GM12865 (cell line): ENCODE measurements at regions not wholly inside any gene's neighbourhood (a gene's known extent, or its start where the extent isn't known, plus 50 kb on each side); places are given as distances from the start of the nearest gene placed in this dataset.

Source experiments
- DNase-seq: peaks from one replicate; pipeline ENCODE4 v3.0.0; 2010; ENCODE audit warnings: low read depth
- H3K4me3 ChIP-seq: 2 replicates; pipeline ENCODE4 v1.5.1; 2011; ENCODE audit warnings: mild to moderate bottlenecking, low read depth, low read length, control low read depth
- TF ChIP-seq, protein P1 (sequence below): IDR thresholded peaks from 2 replicates; pipeline ENCODE4 v1.5.1; 2011; ENCODE audit warnings: low read length, control low read depth, low read depth, inconsistent platforms; ENCODE audit not compliant: insufficient read depth; ENCODE audit errors: missing control alignments

DNA sequence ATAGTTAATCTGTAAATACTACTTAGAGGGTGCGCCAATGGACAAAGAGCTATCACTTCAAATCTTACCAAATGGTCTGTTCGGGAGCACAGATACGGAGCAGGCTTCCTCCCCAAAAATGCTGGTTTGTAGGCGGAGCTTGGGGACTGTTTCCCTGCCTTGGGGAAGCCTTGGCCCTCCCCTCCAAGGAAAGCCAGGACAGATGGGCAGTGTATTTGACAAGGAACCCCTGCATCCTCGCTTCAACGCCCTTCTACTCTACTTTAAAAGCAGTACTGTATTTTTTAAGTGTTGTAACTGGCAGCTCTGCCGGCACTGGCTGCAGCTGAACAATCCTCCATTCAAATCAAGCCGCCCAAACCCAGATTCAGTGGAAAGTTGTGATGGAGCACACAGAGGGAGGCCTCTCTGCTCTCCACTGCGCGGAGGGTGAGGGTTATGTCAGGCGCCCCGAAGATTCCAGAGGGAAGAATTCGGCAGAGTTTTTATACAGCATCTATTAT lies 83.1 kb upstream of the FNDC3B start:
- DNase-seq: no peak
- no peak overlapping the region for H3K4me3 ChIP-seq
- TF ChIP-seq, protein P1, sequence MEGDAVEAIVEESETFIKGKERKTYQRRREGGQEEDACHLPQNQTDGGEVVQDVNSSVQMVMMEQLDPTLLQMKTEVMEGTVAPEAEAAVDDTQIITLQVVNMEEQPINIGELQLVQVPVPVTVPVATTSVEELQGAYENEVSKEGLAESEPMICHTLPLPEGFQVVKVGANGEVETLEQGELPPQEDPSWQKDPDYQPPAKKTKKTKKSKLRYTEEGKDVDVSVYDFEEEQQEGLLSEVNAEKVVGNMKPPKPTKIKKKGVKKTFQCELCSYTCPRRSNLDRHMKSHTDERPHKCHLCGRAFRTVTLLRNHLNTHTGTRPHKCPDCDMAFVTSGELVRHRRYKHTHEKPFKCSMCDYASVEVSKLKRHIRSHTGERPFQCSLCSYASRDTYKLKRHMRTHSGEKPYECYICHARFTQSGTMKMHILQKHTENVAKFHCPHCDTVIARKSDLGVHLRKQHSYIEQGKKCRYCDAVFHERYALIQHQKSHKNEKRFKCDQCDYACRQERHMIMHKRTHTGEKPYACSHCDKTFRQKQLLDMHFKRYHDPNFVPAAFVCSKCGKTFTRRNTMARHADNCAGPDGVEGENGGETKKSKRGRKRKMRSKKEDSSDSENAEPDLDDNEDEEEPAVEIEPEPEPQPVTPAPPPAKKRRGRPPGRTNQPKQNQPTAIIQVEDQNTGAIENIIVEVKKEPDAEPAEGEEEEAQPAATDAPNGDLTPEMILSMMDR: no peak

DNA sequence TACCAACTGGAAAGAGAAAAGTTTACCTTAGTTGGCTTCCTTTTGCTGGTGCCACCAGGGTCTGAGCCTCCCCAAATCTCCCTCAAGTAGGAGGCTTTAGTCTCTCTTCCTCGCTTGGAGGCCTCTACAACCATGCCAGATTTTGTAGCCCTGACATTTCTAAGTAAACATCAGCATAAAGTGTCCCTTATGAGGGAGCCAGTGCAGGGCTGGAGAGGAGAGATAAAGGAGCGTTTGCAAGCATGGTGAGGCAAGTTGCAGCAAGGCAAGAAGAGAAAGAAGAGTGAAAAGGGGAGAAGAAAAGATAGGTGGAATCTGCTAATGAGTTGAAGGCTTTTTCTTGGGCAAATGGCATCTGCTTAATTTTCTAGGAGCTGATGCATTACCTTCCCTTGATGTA lies 82.7 kb upstream of the FNDC3B start:
- H3K4me3 ChIP-seq: no peak overlapping the region
- no peak for DNase-seq
- TF ChIP-seq, protein P1: no peak

DNA sequence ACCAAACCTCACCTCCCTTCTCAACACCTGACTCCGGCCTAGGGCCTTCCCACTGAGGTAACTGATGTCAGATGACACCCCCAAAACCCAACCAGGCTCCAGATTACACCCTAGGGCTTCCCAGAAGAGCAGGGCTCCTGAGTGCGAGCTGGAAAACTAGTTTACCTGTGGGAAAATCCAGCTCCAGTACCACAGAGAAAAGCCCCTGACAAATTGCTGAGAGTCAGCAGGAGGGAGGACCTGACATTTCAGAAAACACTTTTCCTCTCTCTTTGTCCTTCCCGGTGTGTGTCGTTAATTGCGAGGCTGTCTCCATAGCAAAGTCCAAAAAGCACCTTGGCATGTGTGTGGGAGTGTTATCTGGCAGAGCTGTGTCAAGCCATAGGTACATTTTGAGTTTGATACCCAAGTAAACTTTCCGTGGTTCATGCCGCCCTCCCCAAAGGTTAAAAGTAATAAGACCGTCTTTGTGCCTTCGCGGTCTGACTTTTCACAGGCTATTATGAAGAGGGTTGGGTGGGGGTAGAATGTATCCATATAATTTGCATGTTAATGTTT lies 79.8 kb upstream of the FNDC3B start:
- TF ChIP-seq, protein P1: no peak
- H3K4me3 ChIP-seq: no peak overlapping the region
- DNase-seq: no peak

DNA sequence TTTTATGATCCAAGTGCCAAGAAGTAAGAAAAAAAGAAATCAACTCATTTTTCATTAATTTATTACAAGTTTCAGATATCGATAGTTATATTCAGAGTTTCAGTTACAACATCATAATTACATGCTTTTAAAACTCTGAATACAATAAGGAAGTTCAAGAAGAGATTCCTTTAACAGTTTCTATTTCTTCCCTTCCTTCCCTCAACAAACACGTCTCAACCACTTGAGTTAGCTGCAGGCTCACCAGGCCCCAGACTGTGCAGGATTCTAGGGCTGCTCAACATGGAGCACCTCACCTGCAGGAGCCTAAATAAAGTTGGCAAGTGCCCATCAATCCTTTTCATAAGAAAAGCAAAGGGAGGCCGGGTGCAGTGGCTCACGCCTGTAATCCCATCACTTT lies 79.2 kb upstream of the FNDC3B start:
- TF ChIP-seq, protein P1: no peak
- no peak for DNase-seq
- no peak overlapping the region for H3K4me3 ChIP-seq

DNA sequence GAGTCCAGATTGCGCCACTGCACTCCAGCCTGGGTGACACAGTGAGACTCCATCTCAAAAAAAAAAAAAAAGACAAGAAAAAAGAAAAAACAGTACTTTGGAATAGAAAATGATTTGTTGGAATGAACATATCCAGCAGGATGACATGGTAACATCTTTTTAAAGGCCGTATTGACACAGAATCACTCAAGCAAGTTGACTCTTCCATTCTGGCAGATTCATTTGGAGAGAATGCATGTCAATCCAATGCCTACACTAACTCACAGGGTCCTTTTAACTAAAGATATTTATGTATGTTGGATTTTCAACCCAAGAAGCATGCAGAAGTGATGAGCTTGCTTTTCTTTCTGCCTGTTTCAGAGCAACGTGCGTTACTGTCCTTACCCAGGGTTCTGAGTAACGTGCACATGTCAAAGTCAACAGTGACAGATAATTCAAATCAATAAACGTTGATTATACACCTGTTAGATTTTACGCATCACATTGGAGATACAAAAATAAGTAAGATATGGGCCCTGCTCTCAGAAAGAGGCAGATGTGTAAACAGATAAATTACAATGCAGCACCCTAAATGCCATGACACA lies 77.1 kb upstream of the FNDC3B start:
- TF ChIP-seq, protein P1: no peak
- no peak for DNase-seq
- no peak overlapping the region for H3K4me3 ChIP-seq

DNA sequence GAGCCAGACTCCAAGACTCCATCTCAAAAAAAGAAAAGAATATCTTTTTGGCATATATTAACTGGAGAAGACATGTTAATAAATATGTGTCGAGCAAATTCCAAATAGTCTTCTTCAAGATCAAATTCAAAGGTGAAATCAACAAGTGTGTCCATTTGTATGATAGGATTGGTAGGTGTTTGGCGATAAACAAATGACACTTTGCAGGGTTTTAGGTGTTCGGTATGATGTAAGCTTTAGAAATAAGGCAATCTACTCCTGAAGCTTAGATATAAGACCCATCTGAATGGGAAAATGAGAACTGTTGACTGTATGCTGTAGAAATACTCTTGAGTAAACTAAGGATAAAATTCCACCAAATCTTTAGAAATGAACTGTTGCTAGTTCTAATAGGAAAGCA lies 75.8 kb upstream of the FNDC3B start:
- TF ChIP-seq, protein P1: no peak
- no peak overlapping the region for H3K4me3 ChIP-seq
- no peak for DNase-seq

DNA sequence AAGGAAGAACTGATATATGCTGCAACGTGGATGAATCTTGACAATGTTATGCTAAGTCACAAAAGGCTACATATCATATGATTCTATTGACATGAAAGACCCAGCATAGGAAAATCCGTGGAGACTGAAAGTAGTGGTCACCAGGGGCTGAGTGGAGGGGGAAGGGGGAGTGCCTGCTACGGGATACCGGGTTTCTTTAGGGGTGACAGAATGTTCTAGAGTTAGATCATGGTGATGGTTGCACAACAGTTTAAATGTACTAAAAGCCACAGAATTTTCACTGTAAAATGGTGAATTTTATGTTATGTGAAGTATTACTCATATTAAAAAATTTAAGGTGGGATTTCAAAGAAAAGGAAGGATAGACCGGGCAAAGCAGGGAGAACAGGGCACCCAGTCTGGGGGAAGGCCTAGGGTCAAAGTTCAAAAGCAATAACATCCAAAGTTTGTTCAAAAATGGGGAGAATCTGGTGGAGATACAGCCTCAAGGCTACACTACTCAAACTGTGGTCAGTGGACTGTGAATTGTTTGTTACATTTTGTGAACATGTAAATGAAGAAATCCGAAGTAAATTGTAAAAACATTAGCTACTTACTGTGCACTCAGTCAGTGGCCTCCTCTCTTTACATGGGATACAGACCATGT lies 74.2 kb upstream of the FNDC3B start:
- no peak overlapping the region for H3K4me3 ChIP-seq
- TF ChIP-seq, protein P1: no peak

More for the DNA sequence above, 74.2 kb upstream of the FNDC3B start:
- DNase-seq: no peak
